Kidney tubule cell (primary cell): ENCODE measurements at regions not wholly inside any gene's neighbourhood (a gene's known extent, or its start where the extent isn't known, plus 50 kb on each side); places are given as distances from the start of the nearest gene placed in this dataset.
"Not testable (repeated sequence)": the region's sequence is repeated elsewhere in the genome, so short reads cannot be mapped to it uniquely, and the experiment has no call there.

ENCODE experiments used
- DNase-seq: peaks from one replicate; pipeline ENCODE4 v3.0.0-alpha.2; 2018; ENCODE audit warnings: low spot score

DNA sequence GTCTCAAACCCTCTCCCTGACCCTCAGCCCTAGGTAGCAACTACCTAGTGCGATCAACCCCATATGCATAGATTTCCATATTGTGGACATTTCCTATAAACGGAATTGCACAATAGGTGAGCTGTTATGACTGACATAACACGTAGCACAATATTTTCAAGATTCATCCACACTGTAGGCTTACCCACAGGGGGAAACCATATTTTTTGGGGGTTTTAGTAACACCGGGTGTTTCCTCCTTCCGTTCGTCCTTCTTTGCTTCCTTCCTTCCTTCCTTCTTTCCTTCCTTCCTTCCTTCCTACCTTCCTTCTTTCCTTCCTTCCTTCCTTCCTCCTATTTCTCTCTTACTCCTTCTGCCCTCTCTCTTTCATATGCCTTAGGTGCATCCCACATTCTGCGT, 524.2 kb downstream of the CWH43 start:
- not testable (repeated sequence) for DNase-seq

DNA sequence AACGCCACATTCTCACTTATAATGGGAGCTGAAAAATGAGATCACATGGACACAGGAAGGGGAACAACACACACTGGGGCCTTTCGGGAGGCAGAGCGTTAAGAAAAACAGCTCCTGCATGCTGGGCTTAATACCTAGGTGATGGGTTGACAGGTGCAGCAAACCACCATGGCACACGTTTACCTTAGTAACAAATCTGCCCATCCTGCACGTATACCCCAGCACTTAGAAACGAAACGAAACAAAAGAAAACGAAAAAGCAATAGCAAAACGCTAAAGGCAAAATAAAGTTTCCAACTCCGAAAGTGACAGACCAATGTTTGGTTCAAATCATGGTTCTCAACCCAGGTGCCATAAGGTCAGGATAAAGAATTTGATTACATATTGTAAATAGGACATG, 525.3 kb downstream of the CWH43 start:
- DNase-seq: peak; percentile 3

DNA sequence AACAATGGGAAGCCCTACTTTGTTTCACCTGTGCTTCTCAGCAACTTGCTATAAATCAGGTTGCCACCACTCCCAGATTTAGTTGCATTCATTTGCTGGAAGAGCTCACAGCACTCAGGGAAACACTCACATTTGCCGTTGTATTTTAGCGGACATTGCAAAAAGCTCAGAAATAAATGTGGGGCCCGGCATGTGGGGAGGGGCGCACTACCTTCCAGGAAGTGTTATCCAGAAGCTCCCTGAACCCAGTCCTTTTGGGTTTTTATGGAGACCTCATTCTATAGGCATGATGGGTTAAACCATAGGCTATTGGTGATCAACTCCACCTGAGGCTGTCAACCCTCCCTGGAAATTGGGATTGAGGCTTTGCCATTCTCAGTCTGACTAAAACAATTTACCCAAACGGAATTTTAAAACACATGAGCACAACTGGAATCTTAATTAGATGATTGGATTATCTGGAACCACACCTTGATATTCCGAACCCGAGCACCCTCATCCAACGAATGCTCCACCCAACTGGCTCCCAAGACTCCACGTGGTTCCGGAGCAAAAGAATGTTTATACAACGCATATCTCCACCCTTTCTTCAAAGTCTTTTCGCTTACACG, 525.9 kb downstream of the CWH43 start:
- not testable (repeated sequence) for DNase-seq

DNA sequence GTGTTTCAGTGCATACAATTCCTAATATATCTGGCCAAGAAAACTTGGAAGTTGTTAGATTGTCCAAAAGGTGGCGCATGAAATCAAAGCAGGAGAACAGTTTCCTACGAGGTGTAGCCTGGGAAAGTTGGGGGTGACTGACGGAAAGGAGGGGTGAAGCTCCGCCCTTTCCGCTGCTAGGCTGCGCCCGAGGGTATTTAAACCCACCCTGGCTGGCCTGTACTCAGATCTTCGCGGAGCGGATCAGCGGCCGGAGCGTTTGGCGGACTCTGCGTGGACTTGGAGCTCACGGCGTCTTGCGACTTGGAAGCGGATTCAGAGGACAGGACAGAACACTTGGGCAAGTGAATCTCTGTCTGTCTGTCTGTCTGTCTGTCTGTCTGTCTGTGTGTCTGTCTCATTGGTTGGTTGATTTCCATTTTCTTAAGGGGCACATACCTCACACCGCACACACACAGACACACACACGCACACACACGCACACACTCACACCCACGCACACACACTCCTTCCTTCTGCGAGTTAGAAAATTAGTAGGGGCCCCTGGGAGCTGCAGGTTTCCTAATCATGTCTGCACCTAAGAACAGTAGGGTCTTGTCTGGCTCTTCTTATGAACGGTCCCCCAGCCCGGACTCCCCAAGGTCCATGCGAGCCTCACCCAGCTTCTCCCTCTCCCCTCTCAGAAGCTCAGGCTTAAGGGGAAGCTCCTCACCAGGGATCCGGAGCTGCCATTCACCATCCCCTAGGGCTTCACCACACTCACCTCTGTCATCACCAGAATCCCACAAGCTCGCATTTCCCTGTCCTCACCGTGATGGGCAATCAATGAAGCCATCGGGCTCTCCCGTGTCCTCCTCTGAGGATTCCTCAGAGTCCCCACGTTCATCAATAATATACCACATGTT, 526.8 kb downstream of the CWH43 start:
- DNase-seq: not testable (repeated sequence)

DNA sequence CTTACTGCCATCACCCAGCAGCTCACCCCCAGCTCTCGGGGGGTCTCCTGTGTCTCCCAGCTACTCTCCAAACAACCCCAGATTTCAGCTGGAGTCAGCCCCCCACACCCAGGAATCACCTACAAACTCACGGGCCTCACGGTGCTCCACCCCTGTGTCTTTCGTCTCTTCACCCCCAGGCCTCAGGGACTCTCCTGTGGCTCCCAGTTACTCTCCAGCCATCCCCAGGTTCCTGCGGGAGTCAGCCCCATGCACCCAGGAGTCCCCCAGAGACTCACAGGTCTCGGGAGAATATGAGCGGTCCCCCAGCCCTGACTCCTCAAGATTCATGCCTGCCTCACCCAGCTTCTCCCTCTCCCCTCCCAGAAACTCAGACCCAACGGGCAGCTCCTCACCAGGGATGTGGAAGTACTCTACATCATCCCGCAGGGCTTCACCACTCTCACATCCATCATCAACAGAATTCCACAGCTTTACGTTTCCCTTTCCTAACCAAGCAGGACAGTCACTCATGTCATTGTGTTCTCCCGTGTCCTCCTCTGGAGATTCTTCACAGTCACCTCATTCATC, 527.6 kb downstream of the CWH43 start:
- DNase-seq: not testable (repeated sequence)

DNA sequence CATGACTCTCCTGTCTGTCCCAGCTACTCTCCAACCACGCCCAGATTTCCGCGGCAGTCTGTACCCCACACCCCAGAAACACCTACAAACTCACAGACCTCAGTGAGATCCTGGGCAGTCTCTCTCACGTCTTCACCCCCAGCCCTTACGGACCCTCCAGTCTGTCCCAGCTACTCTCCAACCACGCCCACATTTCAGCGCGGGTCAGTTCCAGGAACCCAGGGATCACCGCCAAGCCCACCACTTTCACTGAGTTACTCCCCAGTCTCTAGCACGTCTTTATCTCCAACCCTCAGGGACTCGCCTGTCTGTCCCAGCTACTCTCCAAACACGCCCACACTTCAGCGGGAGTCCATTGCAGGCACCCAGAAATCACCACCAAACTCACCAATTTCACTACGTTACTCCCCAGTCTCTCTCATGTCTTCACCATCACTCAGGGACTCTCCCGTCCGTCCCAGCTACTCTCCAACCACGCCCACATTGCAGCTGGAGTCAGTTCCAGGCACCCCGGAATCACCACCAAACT, 528.2 kb downstream of the CWH43 start:
- not testable (repeated sequence) for DNase-seq

DNA sequence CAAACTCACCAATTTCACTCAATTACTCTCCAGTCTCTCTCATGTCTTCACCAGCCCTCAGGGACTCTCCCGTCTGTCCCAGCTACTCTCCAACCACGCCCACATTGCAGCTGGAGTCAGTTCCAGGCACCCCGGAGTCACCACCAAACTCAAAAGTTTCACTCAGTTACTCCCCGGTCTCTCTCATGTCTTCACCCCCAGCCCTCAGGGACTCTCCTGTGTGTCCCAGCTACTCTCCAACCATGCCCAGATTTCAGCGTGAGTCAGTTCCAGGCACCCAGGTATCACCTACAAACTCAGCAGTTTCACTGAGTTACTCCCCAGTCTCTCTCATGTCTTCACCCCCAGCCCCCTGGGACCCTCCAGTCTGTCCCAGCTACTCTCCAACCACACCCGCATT, 528.8 kb downstream of the CWH43 start:
- DNase-seq: not testable (repeated sequence)

DNA sequence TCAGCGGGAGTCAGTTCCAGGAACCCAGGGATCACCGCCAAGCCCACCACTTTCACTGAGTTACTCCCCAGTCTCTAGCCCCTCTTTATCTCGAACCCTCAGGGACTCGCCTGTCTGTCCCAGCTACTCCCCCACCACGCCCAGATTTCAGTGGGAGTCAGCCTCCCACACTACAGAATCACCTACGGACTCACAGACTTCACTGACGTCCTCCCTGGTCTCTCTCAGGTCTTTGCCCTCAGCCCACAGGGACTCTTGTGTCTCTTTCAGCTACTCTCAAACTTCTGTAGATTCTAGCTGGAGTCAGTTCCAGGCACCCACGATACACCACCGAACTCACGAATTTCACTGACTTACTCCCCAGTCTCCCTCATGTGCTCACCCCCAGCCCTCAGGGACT, 529.2 kb downstream of the CWH43 start:
- DNase-seq: not testable (repeated sequence)

DNA sequence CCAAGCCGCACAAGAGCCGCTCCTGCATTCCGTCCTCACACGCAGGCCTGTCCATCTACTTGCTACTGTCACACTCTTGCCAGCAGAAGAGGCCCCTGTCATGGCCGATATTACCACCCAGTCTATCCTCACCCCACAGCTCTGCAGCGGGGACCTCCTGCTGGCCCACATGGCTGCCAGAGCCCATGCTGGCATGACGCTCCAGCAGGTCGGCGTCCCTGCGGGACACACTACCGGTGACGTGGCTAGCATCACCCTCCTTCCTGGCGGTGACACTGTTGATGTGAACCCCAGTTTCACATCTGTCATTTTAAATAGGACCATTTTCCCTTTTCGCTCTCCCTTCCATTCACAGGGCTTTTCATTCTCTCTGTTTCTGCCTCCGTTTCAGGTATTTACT, 530.0 kb downstream of the CWH43 start:
- DNase-seq: not testable (repeated sequence)

DNA sequence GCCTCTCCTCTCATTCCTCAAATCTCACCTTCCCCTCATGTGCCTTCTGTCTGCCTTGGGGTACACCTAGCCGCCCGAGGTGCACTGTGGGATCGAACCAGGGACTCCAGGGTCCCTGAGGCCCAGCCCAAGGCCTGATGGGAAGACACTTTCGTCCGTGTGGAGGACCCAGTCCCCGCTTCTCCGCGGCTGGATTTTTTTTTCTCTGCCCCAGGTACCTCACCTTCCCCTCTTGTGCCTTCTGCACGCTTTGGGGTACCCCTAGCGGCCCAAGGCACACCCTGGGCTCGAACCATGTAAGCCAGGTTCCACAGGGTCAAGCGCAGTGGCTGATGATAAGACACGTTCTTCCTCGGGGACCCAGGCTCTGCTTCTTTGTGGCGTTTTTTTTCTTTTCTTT, 530.7 kb downstream of the CWH43 start:
- DNase-seq: peak; percentile 0

DNA sequence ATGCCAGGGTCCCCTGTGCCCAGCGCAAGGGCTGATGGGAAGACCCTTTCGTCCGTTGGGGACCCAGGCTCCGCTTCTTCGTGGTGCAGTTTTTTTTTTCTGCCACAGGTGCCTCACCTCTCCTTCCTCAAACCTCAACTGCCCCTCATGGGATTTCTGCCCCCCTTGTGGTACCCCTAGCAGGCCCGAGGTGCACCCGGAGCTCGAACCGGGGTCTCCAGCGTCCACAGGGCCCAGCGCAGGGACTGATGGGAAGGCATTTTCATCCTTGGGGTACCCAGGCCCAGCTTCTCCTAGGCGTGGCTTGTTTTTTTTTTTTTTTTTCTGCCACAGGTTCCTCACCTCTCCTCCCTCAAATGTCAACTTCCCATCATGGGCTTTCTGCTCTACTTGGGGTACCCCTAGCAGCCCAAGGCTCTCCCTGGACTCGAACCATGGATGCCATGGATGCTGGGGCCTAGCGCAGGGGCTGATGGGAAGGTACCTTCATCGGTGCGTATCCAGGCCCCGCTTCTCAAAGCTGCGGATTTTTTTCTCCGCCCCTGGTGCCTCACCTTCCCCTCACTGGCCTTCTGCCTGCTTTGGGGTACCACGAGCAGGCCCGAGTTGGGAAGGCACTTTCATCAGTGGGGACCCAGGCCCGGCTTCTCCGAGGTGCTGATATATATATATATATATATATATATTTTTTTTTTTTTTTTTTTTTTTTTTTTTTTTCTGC, 531.6 kb downstream of the CWH43 start:
- DNase-seq: not testable (repeated sequence)

DNA sequence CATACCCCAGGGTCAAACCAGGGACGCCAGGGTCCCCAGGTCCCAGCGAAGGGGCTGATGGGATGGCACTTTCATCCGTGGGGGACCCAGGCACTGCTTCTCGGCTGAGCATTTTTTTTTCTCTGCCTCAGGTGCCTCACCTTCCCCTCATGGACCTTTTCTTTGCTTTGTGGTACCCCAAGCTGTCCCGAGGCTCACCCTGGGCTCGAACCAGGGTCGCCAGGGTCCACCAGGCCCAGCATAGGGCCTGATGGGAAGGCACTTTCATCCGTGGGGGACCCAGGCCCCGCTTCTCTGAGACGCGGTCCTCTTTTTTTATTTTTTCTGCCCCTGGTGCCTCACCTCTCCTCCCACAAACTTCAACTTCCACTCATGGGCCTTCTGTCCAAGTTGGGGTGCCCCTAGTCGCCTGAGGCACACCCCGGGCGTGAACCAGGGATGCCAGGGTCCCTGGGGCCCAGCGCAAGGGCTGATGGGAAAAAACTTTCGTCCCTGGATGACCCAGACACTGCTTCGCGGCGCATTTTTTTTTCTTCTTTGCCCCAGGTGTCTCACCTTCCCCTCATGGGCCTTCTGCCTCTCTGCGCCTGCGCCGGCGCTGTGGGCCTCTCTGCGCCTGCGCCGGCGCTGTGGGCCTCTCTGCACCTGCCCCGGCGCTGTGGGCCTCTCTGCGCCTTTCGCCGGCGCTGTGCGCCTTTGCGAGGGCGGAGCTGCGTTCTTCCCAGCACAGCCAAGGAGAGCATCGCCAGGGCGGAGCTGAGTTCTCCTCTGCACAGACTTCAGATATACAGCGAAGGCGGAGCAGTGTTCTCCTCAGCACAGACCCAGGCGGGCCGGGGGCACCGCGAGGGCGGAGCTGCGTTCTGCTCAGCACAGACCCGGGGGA, 533.3 kb downstream of the CWH43 start:
- DNase-seq: not testable (repeated sequence)

DNA sequence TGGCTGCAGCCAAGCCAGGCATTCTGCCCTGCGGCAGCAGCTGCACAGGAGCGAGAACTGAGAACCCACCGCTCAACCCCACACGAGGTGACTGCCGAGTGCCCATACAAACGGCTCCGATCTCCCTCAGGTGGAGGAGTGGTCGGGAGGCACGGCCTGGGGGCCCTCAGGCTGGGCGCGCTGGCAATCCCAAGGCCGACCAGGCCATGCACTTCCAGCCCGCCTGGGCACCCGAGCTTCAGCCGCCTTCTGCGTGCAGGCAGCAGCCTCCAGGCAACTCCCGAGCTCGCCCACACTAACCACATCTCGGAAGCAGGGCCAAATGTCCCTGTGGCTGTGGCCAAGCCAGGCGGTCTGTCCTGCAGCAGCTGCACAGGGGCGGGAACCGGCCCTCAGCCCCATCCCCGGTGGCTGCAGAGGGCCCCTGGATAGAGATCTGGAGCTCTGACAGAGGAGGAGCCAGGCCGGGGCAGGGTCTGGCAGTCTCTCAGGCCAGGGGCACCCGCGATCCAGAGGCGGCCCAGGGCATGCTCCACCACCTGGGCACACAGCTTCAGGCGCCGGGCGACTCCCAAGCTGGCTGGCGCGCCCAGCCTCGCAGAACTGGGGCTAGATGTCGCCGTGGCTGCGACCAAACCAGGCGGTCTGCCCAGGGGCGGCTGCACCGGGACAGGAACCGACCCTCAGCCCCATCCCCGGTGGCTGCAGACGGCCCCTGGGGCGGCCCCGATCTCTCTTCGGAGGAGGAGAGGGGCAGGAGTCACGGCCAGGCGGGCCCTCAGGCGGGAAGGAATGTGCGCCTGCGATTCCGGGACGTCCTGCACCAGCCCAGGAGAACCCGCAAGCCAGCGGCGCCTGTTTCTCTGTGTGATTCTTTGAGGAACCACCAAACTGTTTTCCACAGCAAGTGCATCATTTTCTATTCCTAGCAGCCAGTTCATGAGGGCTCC, 538.0 kb downstream of the CWH43 start:
- not testable (repeated sequence) for DNase-seq

DNA sequence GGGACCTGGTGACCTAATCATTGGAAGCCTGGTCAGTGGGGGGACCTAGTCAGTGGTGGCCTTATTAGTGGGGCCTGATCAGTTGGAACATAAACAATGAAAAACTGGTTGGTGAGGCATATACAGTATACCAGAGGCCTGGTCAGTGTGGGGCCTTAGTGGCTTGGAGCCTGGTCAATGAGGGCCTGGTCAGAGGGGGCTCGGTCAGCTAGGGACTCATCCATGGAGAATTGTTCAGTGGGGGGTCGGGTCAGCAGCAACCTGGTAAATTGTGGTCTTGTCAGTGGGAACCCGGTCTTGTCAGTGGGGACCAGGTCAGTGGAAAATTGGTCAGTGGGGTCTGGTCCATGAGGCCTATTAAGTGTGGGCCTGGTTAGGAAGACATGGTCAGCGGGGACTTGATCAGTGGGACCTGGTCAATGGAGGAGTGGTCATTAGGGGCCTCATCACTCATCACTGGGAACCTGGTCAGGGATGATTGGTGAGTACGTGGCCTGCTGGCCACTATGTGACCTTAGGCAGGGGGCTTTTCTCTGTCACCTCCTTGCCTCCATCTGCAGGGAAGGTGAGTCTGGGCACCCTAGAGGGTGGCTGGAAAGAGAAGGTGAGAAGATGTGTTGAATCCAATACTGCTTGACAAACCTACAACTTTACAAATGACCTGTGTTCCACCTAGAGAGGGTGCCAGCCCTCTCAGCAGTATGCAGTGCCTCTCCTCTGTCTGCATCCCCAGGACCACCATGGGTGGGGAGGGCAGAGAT, 573.0 kb downstream of the CWH43 start:
- DNase-seq: not testable (repeated sequence)

DNA sequence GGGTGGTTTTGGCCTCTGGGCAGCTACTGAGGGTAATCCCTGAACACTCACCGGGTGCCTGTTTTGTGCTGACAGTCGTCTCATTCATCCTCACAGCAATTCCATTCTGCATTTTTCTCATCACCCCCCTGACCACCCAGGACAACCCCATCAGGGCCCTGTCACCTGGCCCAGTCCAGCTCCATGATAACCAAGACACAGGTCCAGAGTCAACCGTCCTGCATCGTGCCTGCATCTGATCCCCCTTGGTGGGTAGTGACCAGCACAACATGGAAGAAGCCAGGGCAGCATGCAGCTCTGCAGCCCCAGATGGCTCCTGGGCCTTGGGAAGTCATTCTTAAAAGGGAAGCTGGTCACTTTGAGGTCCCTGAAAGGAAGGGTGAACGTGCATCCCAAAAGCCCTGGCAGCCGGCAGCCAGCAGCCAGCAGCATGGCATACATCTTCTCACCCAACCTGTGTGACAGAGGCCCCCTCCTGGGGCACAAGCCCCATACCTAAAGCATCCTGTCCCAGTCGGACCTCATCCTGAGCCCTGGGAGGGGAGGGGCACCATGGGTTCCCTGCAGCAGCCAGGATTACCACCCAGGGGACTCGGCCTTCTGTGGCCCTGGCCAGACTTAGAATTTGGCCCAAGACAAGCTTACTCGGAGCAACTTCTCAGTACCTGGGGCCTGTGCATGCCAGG, 574.2 kb downstream of the CWH43 start:
- DNase-seq: not testable (repeated sequence)

DNA sequence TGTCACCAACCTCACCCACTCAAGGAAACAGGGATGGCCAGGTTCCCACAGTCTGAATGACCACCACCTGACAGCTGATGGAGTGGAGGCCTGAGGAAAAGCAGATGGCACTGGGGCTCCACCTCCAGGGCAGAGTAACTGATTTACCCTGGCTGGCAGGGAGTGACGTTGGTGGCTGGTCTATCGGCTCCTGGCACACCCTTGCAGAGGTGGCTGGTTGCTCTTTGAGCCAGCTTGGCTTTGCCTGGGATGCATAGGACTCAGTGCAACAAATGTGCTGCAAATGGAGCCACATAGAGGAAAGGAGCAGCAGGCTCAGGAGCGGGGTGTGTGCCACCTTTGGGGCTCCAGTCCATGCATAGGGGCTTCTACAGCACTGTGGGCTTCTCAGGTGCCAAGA, 574.8 kb downstream of the CWH43 start:
- not testable (repeated sequence) for DNase-seq

DNA sequence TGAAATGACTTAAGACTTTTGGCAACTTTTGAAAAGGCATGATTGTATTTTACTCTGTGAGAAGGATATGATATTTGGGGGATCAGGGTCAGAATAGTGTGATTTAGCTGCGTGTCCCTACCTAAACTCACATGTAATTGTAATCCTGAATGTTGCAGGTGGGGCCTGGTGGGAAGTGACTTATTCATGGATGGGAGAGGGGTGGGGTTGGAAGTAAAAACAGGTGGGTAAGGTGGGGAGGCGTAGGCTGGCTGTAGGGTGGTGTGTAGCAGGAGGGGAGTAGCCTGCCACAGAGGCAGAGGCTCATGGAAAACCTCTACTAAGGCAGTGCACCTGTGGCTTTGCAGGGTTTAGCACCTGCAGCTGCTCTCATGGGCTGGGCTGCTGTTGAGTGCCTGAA, 584.2 kb downstream of the CWH43 start:
- not testable (repeated sequence) for DNase-seq

DNA sequence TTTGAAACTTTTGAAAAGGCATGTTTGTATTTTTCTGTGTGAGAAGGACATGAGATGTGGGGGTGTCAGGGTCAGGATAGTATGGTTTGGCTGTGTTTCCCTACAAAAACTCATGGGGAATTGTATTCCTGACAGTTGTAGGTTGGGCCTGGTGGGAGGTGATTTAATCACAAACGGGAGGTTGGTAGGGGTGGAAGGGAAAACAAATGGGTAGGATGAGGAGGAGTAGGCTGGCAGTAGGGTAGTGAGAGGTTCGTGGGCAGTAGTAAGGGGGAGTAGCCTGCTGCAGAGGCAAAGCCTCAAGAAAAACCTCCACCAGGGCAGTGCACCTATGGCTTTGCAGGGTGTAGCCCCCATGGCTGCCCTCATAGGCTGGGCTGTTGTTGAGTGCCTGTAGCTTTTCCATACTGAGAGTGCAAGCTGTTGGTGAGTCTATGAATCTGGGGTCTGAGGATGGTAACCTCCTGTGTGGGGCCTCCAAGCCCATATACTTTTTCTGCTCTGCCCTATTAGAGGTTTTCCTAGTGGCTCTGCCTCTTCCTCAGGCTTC, 587.7 kb downstream of the CWH43 start:
- not testable (repeated sequence) for DNase-seq
